WERI-Rb-1 (cell line): ENCODE measurements at regions not wholly inside any gene's neighbourhood (a gene's known extent, or its start where the extent isn't known, plus 50 kb on each side); places are given as distances from the start of the nearest gene placed in this dataset.

Source experiments
- DNase-seq: peaks from one replicate; pipeline ENCODE4 v3.0.0-alpha.2; 2020
- H3K27ac ChIP-seq: fragments of 250-450 bp; sonication (Bioruptor Pico); 2 replicates; pipeline ENCODE4 v1.5.1; 2020; ENCODE audit warnings: mild to moderate bottlenecking, moderate library complexity
- H3K27me3 ChIP-seq: fragments of 250-450 bp; sonication (Bioruptor Pico); 2 replicates; pipeline ENCODE4 v1.5.1; 2021; ENCODE audit warnings: mild to moderate bottlenecking, low read depth, moderate library complexity; ENCODE audit not compliant: insufficient read depth, severe bottlenecking
- H3K36me3 ChIP-seq: fragments of 250-450 bp; sonication (Bioruptor Pico); 2 replicates; pipeline ENCODE4 v1.5.1; 2020; ENCODE audit warnings: mild to moderate bottlenecking, moderate library complexity
- H3K4me3 ChIP-seq: 2 replicates; pipeline ENCODE4 v1.5.1; 2011; ENCODE audit warnings: low read depth, mild to moderate bottlenecking, control low read depth, low read length
- H3K9me3 ChIP-seq: fragments of 250-450 bp; sonication (Bioruptor Pico); 2 replicates; pipeline ENCODE4 v1.5.1; 2021; ENCODE audit warnings: mild to moderate bottlenecking, moderate library complexity; ENCODE audit not compliant: severe bottlenecking
- CTCF ChIP-seq: IDR thresholded peaks from 2 replicates; pipeline ENCODE4 v1.5.1; 2011; ENCODE audit warnings: low read depth, mild to moderate bottlenecking, control low read depth, inconsistent platforms, low read length

- no peak overlapping the region for H3K27ac ChIP-seq
- H3K27me3 ChIP-seq, result peaks cover 77% of the 10 kb centered on the region
- no peaks in the 10 kb centered on the region for H3K9me3 ChIP-seq
- TF ChIP-seq CTCF, result no peak
- no peaks in the 10 kb centered on the region for H3K36me3 ChIP-seq
- no peak overlapping the region for H3K4me3 ChIP-seq
- DNase-seq, result no peak
Observed at GRCh38 chr2:19677825-19678518, 223.8 kb downstream of the TTC32 start.

GRCh38 chr2:19677215-19677777, 224.5 kb downstream of the TTC32 start:
- no peaks in the 10 kb centered on the region for H3K9me3 ChIP-seq
- peaks cover 80% of the 10 kb centered on the region for H3K27me3 ChIP-seq
- no peak overlapping the region for H3K27ac ChIP-seq
- H3K36me3 ChIP-seq, result no peaks in the 10 kb centered on the region
- no peak overlapping the region for H3K4me3 ChIP-seq
- TF ChIP-seq CTCF, result no peak
- DNase-seq, result no peak

GRCh38 chr2:19676770-19677169, 225.0 kb downstream of the TTC32 start:
- Histone ChIP-seq H3K4me3 (no peak overlapping the region), H3K27me3 (peaks cover 85% of the 10 kb centered on the region), H3K9me3 (no peaks in the 10 kb centered on the region), H3K27ac (no peak overlapping the region), H3K36me3 (no peaks in the 10 kb centered on the region)
- peak; percentile 81 for TF ChIP-seq CTCF
- DNase-seq, result peak; percentile 61

GRCh38 chr2:19675856-19676460, 225.8 kb downstream of the TTC32 start:
- DNase-seq, result no peak
- Histone ChIP-seq H3K27me3 (peaks cover 87% of the 10 kb centered on the region), H3K36me3 (no peaks in the 10 kb centered on the region), H3K4me3 (no peak overlapping the region), H3K9me3 (no peaks in the 10 kb centered on the region), H3K27ac (no peak overlapping the region)
- TF ChIP-seq CTCF, result no peak

- H3K4me3 ChIP-seq, result no peak overlapping the region
- no peak for DNase-seq
- no peak overlapping the region for H3K27ac ChIP-seq
- no peaks in the 10 kb centered on the region for H3K9me3 ChIP-seq
- H3K27me3 ChIP-seq, result peaks cover 89% of the 10 kb centered on the region
- TF ChIP-seq CTCF, result no peak
- no peaks in the 10 kb centered on the region for H3K36me3 ChIP-seq
Observed at GRCh38 chr2:19675003-19675629, 226.7 kb downstream of the TTC32 start.
